MM.1S (cell line): ENCODE measurements at regions not wholly inside any gene's neighbourhood (a gene's known extent, or its start where the extent isn't known, plus 50 kb on each side); places are given as distances from the start of the nearest gene placed in this dataset.
A peak's percentile ranks its signal among the peaks of the same experiment; 100 is the strongest.
"Not testable (repeated sequence)": the region's sequence is repeated elsewhere in the genome, so short reads cannot be mapped to it uniquely, and the experiment has no call there.

ENCODE experiments used
- DNase-seq: peaks from one replicate; pipeline ENCODE4 v3.0.0-alpha.2; 2015
- H2AFZ ChIP-seq: fragments of 300-600 bp; sonication (generic); 2 replicates; pipeline ENCODE4 v1.6.0; 2016; ENCODE audit warnings: antibody characterized with exemption, low read length
- H3F3A ChIP-seq: fragments of 300-600 bp; sonication (generic); 2 replicates; pipeline ENCODE4 v1.6.1; 2016; ENCODE audit warnings: mild to moderate bottlenecking, antibody characterized with exemption, low read length, moderate library complexity, mixed read lengths; ENCODE audit not compliant: insufficient read depth
- H3K27ac ChIP-seq: fragments of 300-600 bp; sonication (generic); 2 replicates; pipeline ENCODE4 v1.5.1; 2016; ENCODE audit warnings: mild to moderate bottlenecking, low read length
- H3K27me3 ChIP-seq: fragments of 300-600 bp; sonication (generic); replicated peaks from 2 replicates; pipeline ENCODE4 v1.6.0; 2016; ENCODE audit warnings: low read length; ENCODE audit not compliant: insufficient read depth
- H3K36me3 ChIP-seq: fragments of 300-600 bp; sonication (generic); replicated peaks from 2 replicates; pipeline ENCODE4 v1.6.1; 2016; ENCODE audit warnings: mild to moderate bottlenecking, low read length, mixed read lengths; ENCODE audit not compliant: insufficient read depth
- H3K4me1 ChIP-seq: fragments of 300-600 bp; sonication (generic); 2 replicates; pipeline ENCODE4 v1.6.1; 2016; ENCODE audit warnings: low read length, mixed read lengths
- H3K4me2 ChIP-seq: fragments of 300-600 bp; sonication (generic); 2 replicates; pipeline ENCODE4 v1.6.0; 2016; ENCODE audit warnings: low read depth, low read length
- H3K4me3 ChIP-seq: fragments of 300-600 bp; sonication (generic); 2 replicates; pipeline ENCODE4 v1.5.1; 2016; ENCODE audit warnings: low read length, mixed read lengths
- H3K79me2 ChIP-seq: fragments of 300-600 bp; sonication (generic); 2 replicates; pipeline ENCODE4 v1.6.1; 2016; ENCODE audit warnings: mixed run types, low read length, mixed read lengths
- H3K9ac ChIP-seq: fragments of 300-600 bp; sonication (generic); 2 replicates; pipeline ENCODE4 v1.6.1; 2016; ENCODE audit warnings: low read length, mixed read lengths
- H3K9me2 ChIP-seq: fragments of 300-600 bp; sonication (generic); replicated peaks from 2 replicates; pipeline ENCODE4 v1.6.1; 2016; ENCODE audit warnings: mild to moderate bottlenecking, low read length, mixed read lengths; ENCODE audit not compliant: insufficient read depth
- H3K9me3 ChIP-seq: fragments of 300-600 bp; sonication (generic); replicated peaks from 2 replicates; pipeline ENCODE4 v1.6.1; 2016; ENCODE audit warnings: mild to moderate bottlenecking, low read length, mixed read lengths; ENCODE audit not compliant: insufficient read depth
- H4K20me1 ChIP-seq: fragments of 300-600 bp; sonication (generic); 2 replicates; pipeline ENCODE4 v1.6.1; 2016; ENCODE audit warnings: mild to moderate bottlenecking, low read length, moderate library complexity, mixed read lengths; ENCODE audit not compliant: insufficient read depth
- CTCF ChIP-seq: fragments of 300-600 bp; sonication (generic); IDR thresholded peaks from 2 replicates; pipeline ENCODE4 v1.5.1; 2016; ENCODE audit warnings: antibody characterized with exemption, low read length, mixed read lengths
- EZH2 ChIP-seq: fragments of 300-600 bp; sonication (generic); optimal IDR thresholded peaks from 2 replicates; pipeline ENCODE3; 2017; ENCODE audit warnings: low read depth, mild to moderate bottlenecking, antibody characterized with exemption, low read length, mixed read lengths
- EZH2phosphoT487 ChIP-seq: fragments of 300-600 bp; sonication (generic); IDR thresholded peaks from 2 replicates; pipeline ENCODE4 v1.6.1; 2018; ENCODE audit warnings: antibody characterized with exemption, low read length

- H3K4me1 ChIP-seq: no peaks in the 10 kb centered on the region
- DNase-seq: no peak
- H3K9me2 ChIP-seq: no peaks in the 10 kb centered on the region
- H3K4me3 ChIP-seq: no peak overlapping the region
- H4K20me1 ChIP-seq: no peaks in the 10 kb centered on the region
- no peaks in the 10 kb centered on the region for H3K9me3 ChIP-seq
- H3K27ac ChIP-seq: no peak overlapping the region
- no peaks in the 10 kb centered on the region for H3K36me3 ChIP-seq
- no peak overlapping the region for H3K4me2 ChIP-seq
- no peaks in the 10 kb centered on the region for H3F3A ChIP-seq
- no peaks in the 10 kb centered on the region for H3K27me3 ChIP-seq
- no peak overlapping the region for H3K9ac ChIP-seq
- no peak for TF ChIP-seq EZH2
- TF ChIP-seq CTCF: no peak
- no peak for TF ChIP-seq EZH2phosphoT487
- H3K79me2 ChIP-seq: no peaks in the 10 kb centered on the region
- no peak overlapping the region for H2AFZ ChIP-seq
Measured at GRCh38 chr13:50744116-50744660, 99.3 kb downstream of the DLEU7 start.

GRCh38 chr13:50745542-50746115 lies 97.9 kb downstream of the DLEU7 start:
- H3K4me1 ChIP-seq: no peaks in the 10 kb centered on the region
- TF ChIP-seq EZH2 (no peak), CTCF (no peak), EZH2phosphoT487 (no peak)
- H3K9me3 ChIP-seq: no peaks in the 10 kb centered on the region
- no peaks in the 10 kb centered on the region for H3F3A ChIP-seq
- no peak overlapping the region for H3K9ac ChIP-seq
- H3K9me2 ChIP-seq: no peaks in the 10 kb centered on the region
- H3K79me2 ChIP-seq: no peaks in the 10 kb centered on the region
- H3K36me3 ChIP-seq: no peaks in the 10 kb centered on the region
- H3K27me3 ChIP-seq: no peaks in the 10 kb centered on the region
- DNase-seq: no peak
- no peaks in the 10 kb centered on the region for H4K20me1 ChIP-seq
- H3K27ac ChIP-seq: no peak overlapping the region
- no peak overlapping the region for H2AFZ ChIP-seq
- H3K4me2 ChIP-seq: no peak overlapping the region
- H3K4me3 ChIP-seq: no peak overlapping the region

- Histone ChIP-seq H3K4me2 (no peak overlapping the region), H3K36me3 (no peaks in the 10 kb centered on the region), H3K79me2 (no peaks in the 10 kb centered on the region), H3K27ac (no peak overlapping the region), H3K27me3 (no peaks in the 10 kb centered on the region), H3K4me3 (no peak overlapping the region), H4K20me1 (no peaks in the 10 kb centered on the region), H3F3A (no peaks in the 10 kb centered on the region), H3K9ac (no peak overlapping the region), H3K9me3 (no peaks in the 10 kb centered on the region), H2AFZ (no peak overlapping the region), H3K4me1 (no peaks in the 10 kb centered on the region), H3K9me2 (no peaks in the 10 kb centered on the region)
- TF ChIP-seq CTCF: no peak
- TF ChIP-seq EZH2: no peak
- no peak for TF ChIP-seq EZH2phosphoT487
- no peak for DNase-seq
Measured at GRCh38 chr13:50747737-50748350, 95.6 kb downstream of the DLEU7 start.

GRCh38 chr13:50753221-50753620 lies 90.3 kb downstream of the DLEU7 start:
- H3K36me3 ChIP-seq, H3K4me2 ChIP-seq, H3F3A ChIP-seq, H3K9me2 ChIP-seq, H3K4me3 ChIP-seq, H3K27ac ChIP-seq, DNase-seq, H2AFZ ChIP-seq, H3K9ac ChIP-seq, H3K4me1 ChIP-seq, H3K79me2 ChIP-seq, H4K20me1 ChIP-seq, H3K27me3 ChIP-seq, H3K9me3 ChIP-seq: not testable (repeated sequence)

- H3K9me2 ChIP-seq, H4K20me1 ChIP-seq, H2AFZ ChIP-seq, H3K4me3 ChIP-seq, H3F3A ChIP-seq, H3K9ac ChIP-seq, H3K79me2 ChIP-seq, H3K36me3 ChIP-seq, H3K27me3 ChIP-seq, H3K9me3 ChIP-seq, H3K4me2 ChIP-seq, H3K4me1 ChIP-seq: not testable (repeated sequence)
- peak; percentile 56 for DNase-seq
- peak overlapping the region; percentile 21; the same call in 1 of the 2 replicates for H3K27ac ChIP-seq
Measured at GRCh38 chr13:50755862-50756685, 87.4 kb downstream of the DLEU7 start.
